Liver (tissue), 3 donors: ENCODE measurements at regions not wholly inside any gene's neighbourhood (a gene's known extent, or its start where the extent isn't known, plus 50 kb on each side); places are given as distances from the start of the nearest gene placed in this dataset.

Source experiments
- EGR1 ChIP-seq, 2 donors: IDR thresholded peaks; 2 replicates each; pipeline ENCODE4 v1.6.1; 2016 to 2018; ENCODE audit warnings: antibody characterized with exemption in 2 of 2, low read depth in 2 of 2
- HNF4G ChIP-seq: IDR thresholded peaks from 2 replicates; pipeline ENCODE4 v1.6.1; 2016; ENCODE audit warnings: antibody characterized with exemption
- REST ChIP-seq: IDR thresholded peaks from 2 replicates; pipeline ENCODE4 v1.6.1; 2016; ENCODE audit warnings: antibody characterized with exemption, mild to moderate bottlenecking
- TF ChIP-seq, protein P1 (sequence below): fragments of 150-350 bp; IDR thresholded peaks from 2 replicates; pipeline ENCODE4 v1.5.1; 2017; ENCODE audit warnings: improper control_type of control experiment, low read depth, low read length; ENCODE audit not compliant: missing input control
- donor health status: healthy.
- donor health status: healthy.

GRCh38 chr4:79209081-79209480 lies 116.8 kb downstream of the NAA11 start:
- TF ChIP-seq, protein P1, sequence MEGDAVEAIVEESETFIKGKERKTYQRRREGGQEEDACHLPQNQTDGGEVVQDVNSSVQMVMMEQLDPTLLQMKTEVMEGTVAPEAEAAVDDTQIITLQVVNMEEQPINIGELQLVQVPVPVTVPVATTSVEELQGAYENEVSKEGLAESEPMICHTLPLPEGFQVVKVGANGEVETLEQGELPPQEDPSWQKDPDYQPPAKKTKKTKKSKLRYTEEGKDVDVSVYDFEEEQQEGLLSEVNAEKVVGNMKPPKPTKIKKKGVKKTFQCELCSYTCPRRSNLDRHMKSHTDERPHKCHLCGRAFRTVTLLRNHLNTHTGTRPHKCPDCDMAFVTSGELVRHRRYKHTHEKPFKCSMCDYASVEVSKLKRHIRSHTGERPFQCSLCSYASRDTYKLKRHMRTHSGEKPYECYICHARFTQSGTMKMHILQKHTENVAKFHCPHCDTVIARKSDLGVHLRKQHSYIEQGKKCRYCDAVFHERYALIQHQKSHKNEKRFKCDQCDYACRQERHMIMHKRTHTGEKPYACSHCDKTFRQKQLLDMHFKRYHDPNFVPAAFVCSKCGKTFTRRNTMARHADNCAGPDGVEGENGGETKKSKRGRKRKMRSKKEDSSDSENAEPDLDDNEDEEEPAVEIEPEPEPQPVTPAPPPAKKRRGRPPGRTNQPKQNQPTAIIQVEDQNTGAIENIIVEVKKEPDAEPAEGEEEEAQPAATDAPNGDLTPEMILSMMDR, result no peak
- TF ChIP-seq REST, result no peak
- no peak for TF ChIP-seq HNF4G
- TF ChIP-seq EGR1 (IDR thresholded peaks at IDR 0.05; ENCODE audit: low read depth in 2 of 2), result no peak
